Gastrocnemius medialis (tissue), 4 donors: ENCODE measurements at regions not wholly inside any gene's neighbourhood (a gene's known extent, or its start where the extent isn't known, plus 50 kb on each side); places are given as distances from the start of the nearest gene placed in this dataset.

Experiments used
- CTCF ChIP-seq, 5 experiments: fragments of 450-650 bp in 3 of 5; fragments of 200-600 bp in 2 of 5; sonication (generic) in 2 of 5; IDR thresholded peaks in 4 of 5; conservative IDR thresholded peaks in 1 of 5; 1 replicate in 4 of 5; 2 replicates in 1 of 5; pipeline ENCODE4 v1.5.1; 2016 to 2019; ENCODE audit warnings: antibody characterized with exemption in 5 of 5, mild to moderate bottlenecking in 3 of 5, moderate library complexity in 3 of 5
- POLR2A ChIP-seq, 2 donors: fragments of 450-650 bp; IDR thresholded peaks; one replicate each; pipeline ENCODE4 v1.6.1; 2017; ENCODE audit warnings: antibody characterized with exemption in 2 of 2, mild to moderate bottlenecking in 2 of 2, moderate library complexity in 2 of 2

- no peak for TF ChIP-seq CTCF (IDR thresholded peaks at IDR 0.05 in 4 of 5, conservative IDR thresholded peaks at IDR 0.05 in 1 of 5)
- no peak for TF ChIP-seq POLR2A (IDR thresholded peaks at IDR 0.05)
Observed at GRCh38 chr6:168765752-168766151, 324.8 kb downstream of the SMOC2 start.
